HG03342 (cell line): ENCODE measurements at regions not wholly inside any gene's neighbourhood (a gene's known extent, or its start where the extent isn't known, plus 50 kb on each side); places are given as distances from the start of the nearest gene placed in this dataset.

Experiments
- ATAC-seq: cut with Tn5 transposase; IDR thresholded peaks from one replicate; pipeline ENCODE4 v1.9.1; 2021; ENCODE audit warnings: mild to moderate bottlenecking, moderate library complexity; ENCODE audit not compliant: unreplicated experiment

DNA sequence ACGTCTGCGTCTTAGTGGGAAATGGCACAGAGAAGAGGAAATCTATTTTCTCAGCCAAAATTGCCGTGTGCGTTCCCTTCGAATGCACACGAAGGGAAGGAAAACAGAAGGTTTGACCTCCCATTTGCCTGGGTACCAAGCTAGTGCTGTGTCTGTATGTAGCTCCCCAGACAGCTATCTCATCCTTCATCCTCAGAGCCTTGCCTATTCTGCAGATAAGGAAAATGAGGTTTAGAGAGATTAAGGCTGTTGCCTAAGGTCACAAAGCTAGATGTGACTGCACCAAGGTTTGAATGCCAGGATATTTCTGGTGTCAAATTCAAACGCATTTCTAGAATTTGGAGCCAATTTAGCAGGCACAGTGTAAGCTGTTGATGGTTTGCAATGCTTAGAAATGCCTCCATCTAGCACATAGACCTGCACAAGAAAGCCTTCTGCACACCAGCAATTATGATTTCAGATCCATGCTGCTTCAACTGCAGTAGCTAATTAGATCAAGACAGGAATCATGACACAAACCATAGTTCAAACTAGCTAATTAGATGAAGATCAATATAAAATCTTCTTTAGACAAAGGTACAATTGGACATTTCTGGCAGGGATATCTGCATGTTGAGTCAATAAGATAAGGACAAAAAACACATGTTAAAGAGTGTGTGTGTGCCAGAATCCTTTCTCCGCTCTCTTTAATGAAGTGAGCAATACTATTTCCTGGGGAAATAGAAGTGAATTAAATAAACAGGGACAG, 115.1 kb downstream of the CMPK2 start:
- ATAC-seq: no peak

GRCh38 chr2:6754419-6754818, 111.3 kb downstream of the CMPK2 start:
- ATAC-seq: no peak

GRCh38 chr2:6755456-6755855, 110.3 kb downstream of the CMPK2 start:
- no peak for ATAC-seq

- ATAC-seq: no peak
These were observed 108.5 kb downstream of the CMPK2 start for GRCh38 chr2:6757215-6757614.

- no peak for ATAC-seq
These were observed 106.0 kb downstream of the CMPK2 start for GRCh38 chr2:6759689-6760088.

- no peak for ATAC-seq
These were observed 105.6 kb downstream of the CMPK2 start for GRCh38 chr2:6760132-6760531.

DNA sequence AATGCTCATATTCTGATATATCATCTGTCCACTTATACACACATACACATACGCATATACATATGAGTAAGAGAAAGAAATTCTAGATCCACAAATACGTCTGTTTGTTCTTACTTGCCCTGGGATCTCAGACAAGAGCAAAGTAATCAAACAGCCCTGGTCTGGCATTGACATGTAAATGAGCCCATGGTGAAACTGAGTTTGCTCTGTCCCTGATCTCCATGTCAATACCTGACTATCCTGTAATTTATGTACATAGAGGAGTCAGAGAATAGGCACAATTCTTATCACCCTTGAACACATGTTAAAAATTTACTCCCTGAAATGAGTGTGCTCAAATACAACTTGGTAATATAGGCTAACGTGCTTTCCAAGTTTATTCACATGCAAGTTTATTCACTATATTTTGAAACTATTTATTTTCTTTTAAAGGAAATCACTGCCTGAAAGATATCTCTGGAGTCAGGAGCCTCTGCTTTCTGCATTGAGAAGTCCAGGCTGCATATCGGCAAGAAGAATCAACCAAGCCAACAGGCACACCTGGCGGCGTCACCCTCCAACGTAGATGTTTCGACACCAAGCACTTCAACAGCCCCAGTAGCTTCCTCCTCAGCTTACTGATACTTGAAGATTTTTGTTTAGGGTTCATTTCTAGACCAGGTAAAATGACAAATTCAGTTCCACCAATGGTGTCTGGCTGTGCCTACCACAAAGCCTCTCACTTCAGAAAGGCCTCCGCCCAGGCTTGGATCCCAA, 100.6 kb downstream of the CMPK2 start:
- ATAC-seq: no peak

DNA sequence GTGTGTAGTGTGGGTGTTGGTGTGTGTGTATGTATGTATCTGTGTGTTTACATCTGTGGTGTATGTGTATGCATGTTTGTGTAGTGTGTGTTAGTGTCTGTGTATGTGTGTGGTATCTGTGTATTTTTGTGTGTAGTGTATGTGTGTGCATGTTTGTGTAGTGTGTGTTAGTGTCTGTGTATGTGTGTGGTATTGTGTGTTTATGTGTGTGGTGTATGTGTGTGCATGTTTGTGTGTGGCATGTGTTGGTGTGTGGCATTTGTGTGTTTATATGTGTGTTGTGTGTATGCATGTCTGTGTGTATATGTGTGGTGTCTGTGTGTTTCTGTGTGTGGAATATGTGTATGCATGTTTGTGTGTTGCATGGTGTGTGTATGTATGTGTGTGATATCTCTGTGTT, 96.4 kb downstream of the CMPK2 start:
- no peak for ATAC-seq

GRCh38 chr2:6770006-6770405, 95.7 kb downstream of the CMPK2 start:
- ATAC-seq: no peak

GRCh38 chr2:6771634-6772611, 93.8 kb downstream of the CMPK2 start:
- ATAC-seq: no peak

DNA sequence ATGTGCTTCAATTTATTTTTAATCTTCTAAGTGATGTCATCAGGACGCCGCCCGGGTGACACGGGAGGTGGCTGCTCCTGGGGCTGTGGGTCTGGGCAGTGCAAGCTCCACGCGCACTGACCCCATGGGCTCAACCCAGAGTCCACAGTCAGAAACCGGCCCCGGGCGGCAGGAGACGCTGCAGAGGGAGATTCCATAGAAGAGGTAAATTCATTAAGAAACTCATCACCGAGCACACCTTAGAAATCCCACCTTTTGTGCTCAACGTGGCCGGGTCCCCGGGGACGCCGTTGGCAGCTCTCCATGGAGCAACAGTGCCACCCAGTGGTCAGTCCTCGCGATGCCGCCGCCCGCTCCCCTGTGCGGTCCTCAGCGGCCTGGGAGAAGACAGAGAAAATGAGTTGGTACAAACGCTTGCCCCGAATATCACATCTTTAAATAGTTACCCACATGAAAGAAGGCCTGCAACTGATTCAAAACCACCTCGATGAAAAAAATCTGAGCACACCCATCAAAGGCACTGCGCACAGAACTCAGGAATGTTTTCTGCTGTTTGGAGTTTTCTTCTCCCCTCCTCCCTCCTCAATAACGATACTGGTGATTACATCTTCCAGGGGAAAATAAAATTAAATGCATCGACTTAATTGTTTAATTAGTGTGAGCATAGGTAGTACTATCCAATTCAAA, 92.6 kb downstream of the CMPK2 start:
- peak; percentile 93 for ATAC-seq

- ATAC-seq: no peak
These were observed 92.0 kb downstream of the CMPK2 start for GRCh38 chr2:6773694-6774044.

DNA sequence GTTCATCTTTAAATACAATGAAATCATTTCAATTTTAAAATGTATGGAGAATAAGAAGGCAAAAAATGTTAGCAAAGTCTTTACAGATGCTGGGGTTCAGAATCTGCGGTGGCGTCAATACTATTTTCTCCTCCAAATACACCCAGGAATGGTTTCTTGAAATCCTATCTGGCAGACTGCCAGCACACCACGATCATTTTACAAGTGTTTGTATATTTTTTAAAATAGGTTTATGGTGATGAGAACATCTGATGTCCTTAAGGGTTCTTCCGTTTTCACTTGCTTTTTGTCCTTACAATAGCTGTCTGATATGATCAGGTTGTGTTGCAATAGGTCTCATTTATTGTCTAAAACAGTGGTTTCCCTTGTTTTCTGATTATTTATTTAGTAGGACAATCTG, 89.6 kb downstream of the CMPK2 start:
- no peak for ATAC-seq

GRCh38 chr2:6777626-6778025, 88.1 kb downstream of the CMPK2 start:
- no peak for ATAC-seq

- ATAC-seq: peak; percentile 71
These were observed 84.9 kb downstream of the CMPK2 start for GRCh38 chr2:6780765-6781274.

- ATAC-seq: no peak
These were observed 83.0 kb downstream of the CMPK2 start for GRCh38 chr2:6782517-6783237.

DNA sequence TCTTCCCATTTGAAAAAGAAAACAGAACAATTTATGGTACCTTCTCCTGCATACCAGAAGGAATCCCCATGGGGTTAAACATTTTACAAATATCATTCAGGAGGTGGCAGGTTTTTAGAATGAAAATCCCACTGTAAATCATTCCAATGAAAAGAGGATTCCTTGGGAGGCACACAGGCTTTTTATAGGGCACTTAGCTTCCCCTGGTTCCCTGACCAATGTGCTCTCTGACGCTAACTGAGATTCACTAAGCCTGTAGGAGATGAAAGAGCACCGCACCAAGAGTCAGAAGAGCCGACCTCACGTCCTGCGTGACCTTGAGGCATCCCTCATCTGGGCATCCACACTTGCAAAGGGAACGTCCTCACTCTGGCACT, 82.5 kb downstream of the CMPK2 start:
- no peak for ATAC-seq

DNA sequence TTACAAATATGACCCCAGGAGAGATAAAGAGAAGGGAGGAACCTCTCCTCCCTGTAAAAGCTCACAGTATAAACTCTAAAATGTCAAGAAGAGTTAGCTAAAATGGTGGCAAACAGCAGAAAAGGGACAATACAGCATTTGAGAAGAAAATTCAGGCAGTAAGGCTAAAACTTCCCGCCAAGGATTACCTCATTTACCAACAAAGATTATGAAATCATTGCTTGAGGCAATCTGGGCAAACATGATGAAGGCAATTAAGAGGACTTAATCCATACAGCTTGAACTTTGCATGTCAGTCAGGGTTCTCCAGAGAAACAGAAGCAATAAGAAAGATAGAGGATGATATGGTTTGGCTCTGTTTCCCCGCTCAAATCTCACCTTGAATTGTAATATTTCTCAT, 81.4 kb downstream of the CMPK2 start:
- ATAC-seq: no peak

- no peak for ATAC-seq
These were observed 80.2 kb downstream of the CMPK2 start for GRCh38 chr2:6785493-6785892.

DNA sequence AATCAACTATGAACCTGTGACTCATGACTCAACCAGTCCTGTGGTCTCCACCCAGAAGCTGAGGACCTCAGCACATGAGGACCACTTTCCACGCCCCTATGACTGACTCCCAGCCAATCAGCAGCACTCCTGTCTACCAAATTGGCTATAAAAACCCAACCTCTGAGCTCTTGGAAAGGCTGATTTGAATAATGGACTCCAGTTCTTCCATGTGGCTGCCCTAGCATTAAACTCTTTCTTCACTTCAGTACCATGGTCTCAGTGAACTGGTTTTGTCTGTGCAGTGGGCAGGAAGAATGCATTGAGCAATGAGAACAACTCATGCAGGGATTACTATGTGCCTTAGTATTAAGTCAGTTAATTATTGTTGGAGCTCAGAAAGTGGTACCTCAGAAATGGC, 78.3 kb downstream of the CMPK2 start:
- ATAC-seq: no peak
